Ishikawa (cell line): ENCODE measurements at regions not wholly inside any gene's neighbourhood (a gene's known extent, or its start where the extent isn't known, plus 50 kb on each side); places are given as distances from the start of the nearest gene placed in this dataset.

Source experiments
- CEBPB ChIP-seq: IDR thresholded peaks from 2 replicates; pipeline ENCODE4 v1.6.1; 2012
- CREB1 ChIP-seq: IDR thresholded peaks from 2 replicates; pipeline ENCODE4 v1.6.1; 2012; ENCODE audit warnings: low read depth
- EGR1 ChIP-seq: IDR thresholded peaks from 2 replicates; pipeline ENCODE4 v1.6.1; 2012
- EP300 ChIP-seq: IDR thresholded peaks from 2 replicates; pipeline ENCODE4 v1.6.1; 2012; ENCODE audit warnings: borderline replicate concordance
- FOXM1 ChIP-seq: IDR thresholded peaks from 2 replicates; pipeline ENCODE4 v1.6.1; 2012; ENCODE audit warnings: low read depth, borderline replicate concordance
- MAX ChIP-seq: IDR thresholded peaks from 2 replicates; pipeline ENCODE4 v1.6.1; 2012
- NFIC ChIP-seq: IDR thresholded peaks from 2 replicates; pipeline ENCODE4 v1.6.1; 2012
- RAD21 ChIP-seq: IDR thresholded peaks from 2 replicates; pipeline ENCODE4 v1.6.1; 2012; ENCODE audit warnings: low read depth
- REST ChIP-seq: IDR thresholded peaks from 2 replicates; pipeline ENCODE4 v1.6.1; 2012; ENCODE audit warnings: low read depth, mild to moderate bottlenecking
- TAF1 ChIP-seq: IDR thresholded peaks from 2 replicates; pipeline ENCODE4 v1.6.1; 2012; ENCODE audit warnings: low read depth, mild to moderate bottlenecking
- TCF12 ChIP-seq: IDR thresholded peaks from 2 replicates; pipeline ENCODE4 v1.6.1; 2012; ENCODE audit warnings: low read depth
- TEAD4 ChIP-seq: IDR thresholded peaks from 2 replicates; pipeline ENCODE4 v1.6.1; 2012
- YY1 ChIP-seq: IDR thresholded peaks from 2 replicates; pipeline ENCODE4 v1.6.1; 2012; ENCODE audit warnings: low read depth
- ZBTB7A ChIP-seq: IDR thresholded peaks from 2 replicates; pipeline ENCODE4 v1.6.1; 2012; ENCODE audit warnings: low read depth
- TF ChIP-seq, protein P1 (sequence below): IDR thresholded peaks from 2 replicates; pipeline ENCODE4 v1.6.1; 2012

- TF ChIP-seq MAX (no peak), TAF1 (no peak), TEAD4 (no peak), EGR1 (no peak), CEBPB (no peak), REST (no peak), YY1 (no peak), ZBTB7A (no peak), NFIC (no peak), EP300 (no peak), CREB1 (no peak), RAD21 (no peak), TCF12 (no peak), FOXM1 (no peak)
- TF ChIP-seq, protein P1, sequence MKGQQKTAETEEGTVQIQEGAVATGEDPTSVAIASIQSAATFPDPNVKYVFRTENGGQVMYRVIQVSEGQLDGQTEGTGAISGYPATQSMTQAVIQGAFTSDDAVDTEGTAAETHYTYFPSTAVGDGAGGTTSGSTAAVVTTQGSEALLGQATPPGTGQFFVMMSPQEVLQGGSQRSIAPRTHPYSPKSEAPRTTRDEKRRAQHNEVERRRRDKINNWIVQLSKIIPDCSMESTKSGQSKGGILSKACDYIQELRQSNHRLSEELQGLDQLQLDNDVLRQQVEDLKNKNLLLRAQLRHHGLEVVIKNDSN, result no peak
These were observed 326.1 kb upstream of the ANO5 start for GRCh38 chr11:21866781-21867180.

GRCh38 chr11:21877151-21877550 is 315.7 kb upstream of the ANO5 start:
- TF ChIP-seq TCF12 (no peak), NFIC (no peak), EGR1 (no peak), ZBTB7A (no peak), TEAD4 (no peak), MAX (no peak), TAF1 (no peak), CREB1 (no peak), YY1 (no peak), REST (no peak)
- TF ChIP-seq, protein P1, result no peak

GRCh38 chr11:21883354-21883753 is 309.5 kb upstream of the ANO5 start:
- TF ChIP-seq EGR1 (no peak), YY1 (no peak), NFIC (no peak), TCF12 (no peak), TAF1 (no peak), REST (no peak), ZBTB7A (no peak), RAD21 (no peak), MAX (no peak), FOXM1 (no peak)
- TF ChIP-seq, protein P1, result no peak

GRCh38 chr11:21888814-21889213 is 304.1 kb upstream of the ANO5 start:
- TF ChIP-seq ZBTB7A (no peak), YY1 (no peak), TEAD4 (no peak), NFIC (no peak), TCF12 (no peak), CREB1 (no peak), MAX (no peak), RAD21 (no peak), EP300 (no peak), CEBPB (no peak), REST (no peak), FOXM1 (no peak), EGR1 (no peak), TAF1 (no peak)
- TF ChIP-seq, protein P1, result no peak
